ENCODE measurements at regions not wholly inside any gene's neighbourhood (a gene's known extent, or its start where the extent isn't known, plus 50 kb on each side); places are given as distances from the start of the nearest gene placed in this dataset.

GRCh38 chr10:28375399-28376354 lies 72.8 kb upstream of the MPP7 start:
- Histone ChIP-seq H3K27ac (ENCODE audit: low read depth, low read length) (no peak overlapping the region), H3K4me1 (ENCODE audit: insufficient read depth, low read length) (no peaks in the 10 kb centered on the region), H3K9ac (ENCODE audit: low read length) (no peak overlapping the region), H3K36me3 (ENCODE audit: insufficient read depth, low read length) (no peaks in the 10 kb centered on the region), H3K4me3 (ENCODE audit: low read depth in 1 of 2, low read length in 2 of 2) (no peak overlapping the region), H3K27me3 (ENCODE audit: control insufficient read depth in 1 of 2, insufficient read depth in 2 of 2, low read length in 2 of 2) (no peaks in the 10 kb centered on the region), H3K9me3 (ENCODE audit: low read length) (no peaks in the 10 kb centered on the region)

- H3K27ac ChIP-seq (ENCODE audit: low read depth, low read length) = no peak overlapping the region
- H3K27me3 ChIP-seq (ENCODE audit: control insufficient read depth in 1 of 2, insufficient read depth in 2 of 2, low read length in 2 of 2) = no peaks in the 10 kb centered on the region
- H3K9me3 ChIP-seq (ENCODE audit: low read length) = no peaks in the 10 kb centered on the region
- H3K36me3 ChIP-seq (ENCODE audit: insufficient read depth, low read length) = no peaks in the 10 kb centered on the region
- H3K4me3 ChIP-seq (ENCODE audit: low read depth in 1 of 2, low read length in 2 of 2) = no peak overlapping the region
- H3K9ac ChIP-seq (ENCODE audit: low read length) = no peak overlapping the region
- peaks cover 4% of the 10 kb centered on the region for H3K4me1 ChIP-seq (ENCODE audit: insufficient read depth, low read length)
Observed at GRCh38 chr10:28378986-28379585, 76.2 kb upstream of the MPP7 start.

- H3K36me3 ChIP-seq (ENCODE audit: insufficient read depth, low read length) = no peaks in the 10 kb centered on the region
- no peaks in the 10 kb centered on the region for H3K27me3 ChIP-seq (ENCODE audit: control insufficient read depth in 1 of 2, insufficient read depth in 2 of 2, low read length in 2 of 2)
- no peak overlapping the region for H3K27ac ChIP-seq (ENCODE audit: low read depth, low read length)
- no peaks in the 10 kb centered on the region for H3K9me3 ChIP-seq (ENCODE audit: low read length)
- H3K9ac ChIP-seq (ENCODE audit: low read length) = no peak overlapping the region
- no peak overlapping the region for H3K4me3 ChIP-seq (ENCODE audit: low read depth in 1 of 2, low read length in 2 of 2)
- peaks cover 4% of the 10 kb centered on the region for H3K4me1 ChIP-seq (ENCODE audit: insufficient read depth, low read length)
Observed at GRCh38 chr10:28381466-28381865, 78.6 kb upstream of the MPP7 start.

GRCh38 chr10:28381903-28382347 lies 79.1 kb upstream of the MPP7 start:
- peaks cover 4% of the 10 kb centered on the region for H3K4me1 ChIP-seq (ENCODE audit: insufficient read depth, low read length)
- H3K36me3 ChIP-seq (ENCODE audit: insufficient read depth, low read length) = no peaks in the 10 kb centered on the region
- no peak overlapping the region for H3K4me3 ChIP-seq (ENCODE audit: low read depth in 1 of 2, low read length in 2 of 2)
- H3K27me3 ChIP-seq (ENCODE audit: control insufficient read depth in 1 of 2, insufficient read depth in 2 of 2, low read length in 2 of 2) = no peaks in the 10 kb centered on the region
- H3K9ac ChIP-seq (ENCODE audit: low read length) = no peak overlapping the region
- H3K9me3 ChIP-seq (ENCODE audit: low read length) = no peaks in the 10 kb centered on the region
- no peak overlapping the region for H3K27ac ChIP-seq (ENCODE audit: low read depth, low read length)

DNA sequence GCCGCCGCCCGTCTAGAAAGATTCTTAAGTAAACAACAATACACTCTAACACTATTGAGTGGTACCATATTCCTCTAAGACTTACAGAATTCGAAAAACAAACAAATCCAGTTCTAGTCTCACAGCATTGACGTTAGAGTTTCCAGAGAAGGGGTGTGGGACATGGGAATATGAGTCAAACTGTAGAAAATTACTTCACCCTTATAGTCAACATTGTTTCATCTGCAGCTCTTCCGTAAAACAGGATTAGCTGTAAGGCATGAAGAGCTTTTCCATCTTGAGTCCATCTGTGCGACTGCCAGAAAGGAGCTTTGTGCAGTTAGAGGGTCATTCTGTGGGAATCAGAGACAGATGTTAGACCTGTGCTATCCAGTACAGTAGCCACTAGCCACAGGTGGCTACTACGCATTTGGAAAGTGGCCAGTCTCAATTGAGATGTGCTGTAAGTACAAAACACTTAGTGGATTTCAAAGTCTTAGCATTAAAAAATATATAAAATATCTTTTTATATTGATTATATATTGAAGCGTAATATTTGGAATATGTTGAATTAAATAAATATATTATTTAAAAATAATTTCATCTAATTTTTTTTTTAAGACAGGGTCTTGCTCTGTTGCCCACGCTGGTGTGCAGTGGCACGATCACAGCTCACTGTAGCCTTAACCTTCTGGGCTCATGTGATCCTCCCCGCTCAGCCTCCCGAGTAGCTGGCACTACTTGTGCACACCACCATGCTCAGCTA lies 79.8 kb upstream of the MPP7 start:
- Histone ChIP-seq H3K9ac (ENCODE audit: low read length) (no peak overlapping the region), H3K27me3 (ENCODE audit: control insufficient read depth in 1 of 2, insufficient read depth in 2 of 2, low read length in 2 of 2) (no peaks in the 10 kb centered on the region), H3K9me3 (ENCODE audit: low read length) (no peaks in the 10 kb centered on the region), H3K27ac (ENCODE audit: low read depth, low read length) (no peak overlapping the region), H3K36me3 (ENCODE audit: insufficient read depth, low read length) (no peaks in the 10 kb centered on the region), H3K4me3 (ENCODE audit: low read depth in 1 of 2, low read length in 2 of 2) (no peak overlapping the region), H3K4me1 (ENCODE audit: insufficient read depth, low read length) (peaks cover 4% of the 10 kb centered on the region)

DNA sequence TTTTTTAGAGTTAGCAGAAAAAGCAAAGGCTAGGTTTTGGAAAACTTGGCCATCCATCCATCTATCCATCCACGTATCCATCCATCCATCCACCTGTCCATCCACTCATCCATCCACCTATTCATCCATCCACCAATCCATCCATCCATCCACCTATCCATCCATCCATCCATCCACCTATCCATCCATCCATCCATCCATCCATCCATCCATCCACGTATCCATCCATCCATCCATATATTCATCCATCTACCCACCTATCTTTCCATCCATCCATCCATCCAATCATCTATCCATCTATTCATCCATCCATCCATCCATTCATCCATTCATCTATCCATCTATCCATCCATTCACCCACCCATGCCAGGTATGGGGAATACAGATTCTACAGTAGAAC lies 81.7 kb upstream of the MPP7 start:
- H3K4me1 ChIP-seq (ENCODE audit: insufficient read depth, low read length) = peaks cover 4% of the 10 kb centered on the region

DNA sequence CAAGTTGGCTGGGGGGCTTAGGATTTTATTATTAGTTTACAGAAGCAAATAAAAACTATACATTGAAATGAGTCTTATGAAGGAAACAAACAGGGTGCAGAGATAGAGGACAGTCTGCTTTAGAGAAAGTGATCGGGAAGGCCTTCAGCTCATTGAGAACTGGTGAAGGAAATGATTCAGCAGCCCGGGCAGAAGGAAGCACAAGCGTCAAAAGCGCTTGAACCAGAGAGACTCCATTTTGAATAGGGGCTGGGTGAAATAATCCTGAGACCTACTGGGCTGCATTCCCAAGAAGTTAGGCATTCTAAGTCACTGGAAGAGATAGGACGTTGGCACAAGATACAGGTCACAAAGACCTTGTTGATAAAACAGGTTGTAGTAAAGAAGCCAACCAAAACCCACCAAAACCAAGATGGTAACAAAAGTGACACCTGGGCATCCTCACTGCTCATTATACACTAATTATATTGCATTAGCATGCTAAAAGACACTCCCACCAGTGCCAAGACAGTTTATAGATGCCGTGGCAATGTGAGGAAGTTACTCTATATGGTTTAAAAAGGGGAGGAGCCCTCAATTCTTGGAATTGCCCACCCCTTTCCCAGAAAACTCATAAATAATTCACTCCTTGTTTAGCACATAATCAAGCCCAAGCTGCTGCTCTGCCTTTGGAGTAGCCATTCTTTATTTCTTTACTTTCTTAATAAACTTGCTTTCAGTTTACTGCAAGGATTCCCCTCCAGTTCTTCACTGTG lies 83.1 kb upstream of the MPP7 start:
- Histone ChIP-seq H3K9ac (ENCODE audit: low read length) (no peak overlapping the region), H3K4me3 (ENCODE audit: low read depth in 1 of 2, low read length in 2 of 2) (no peak overlapping the region), H3K4me1 (ENCODE audit: insufficient read depth, low read length) (peaks cover 4% of the 10 kb centered on the region), H3K9me3 (ENCODE audit: low read length) (no peaks in the 10 kb centered on the region), H3K27me3 (ENCODE audit: control insufficient read depth in 1 of 2, insufficient read depth in 2 of 2, low read length in 2 of 2) (no peaks in the 10 kb centered on the region), H3K36me3 (ENCODE audit: insufficient read depth, low read length) (no peaks in the 10 kb centered on the region), H3K27ac (ENCODE audit: low read depth, low read length) (no peak overlapping the region)

More for the DNA sequence above, 81.7 kb upstream of the MPP7 start:
- H3K9me3 ChIP-seq (ENCODE audit: low read length) = no peaks in the 10 kb centered on the region
- no peak overlapping the region for H3K4me3 ChIP-seq (ENCODE audit: low read depth in 1 of 2, low read length in 2 of 2)
- H3K27ac ChIP-seq (ENCODE audit: low read depth, low read length) = no peak overlapping the region
- H3K36me3 ChIP-seq (ENCODE audit: insufficient read depth, low read length) = no peaks in the 10 kb centered on the region
- no peak overlapping the region for H3K9ac ChIP-seq (ENCODE audit: low read length)
- H3K27me3 ChIP-seq (ENCODE audit: control insufficient read depth in 1 of 2, insufficient read depth in 2 of 2, low read length in 2 of 2) = no peaks in the 10 kb centered on the region

DNA sequence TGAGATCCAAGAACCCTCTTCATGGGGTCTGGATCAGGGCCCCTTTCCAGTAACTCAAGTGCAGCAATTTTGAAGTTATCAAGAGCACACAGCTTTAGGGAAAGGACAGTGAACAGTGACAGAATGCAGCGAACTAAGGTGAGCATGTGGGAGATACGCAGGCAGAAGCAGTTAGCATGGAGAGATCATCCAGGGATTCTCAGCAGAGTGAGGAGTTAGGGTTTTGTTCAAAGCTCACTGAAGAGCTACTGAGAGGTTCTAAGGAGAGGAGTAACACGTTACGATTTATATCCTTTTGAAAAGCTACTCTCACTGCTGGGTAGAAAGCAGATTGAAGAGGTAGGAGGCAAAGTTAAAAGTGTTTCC lies 83.6 kb upstream of the MPP7 start:
- H3K4me1 ChIP-seq (ENCODE audit: insufficient read depth, low read length) = peaks cover 3% of the 10 kb centered on the region
- H3K4me3 ChIP-seq (ENCODE audit: low read depth in 1 of 2, low read length in 2 of 2) = no peak overlapping the region
- no peak overlapping the region for H3K27ac ChIP-seq (ENCODE audit: low read depth, low read length)
- no peaks in the 10 kb centered on the region for H3K36me3 ChIP-seq (ENCODE audit: insufficient read depth, low read length)
- no peaks in the 10 kb centered on the region for H3K27me3 ChIP-seq (ENCODE audit: control insufficient read depth in 1 of 2, insufficient read depth in 2 of 2, low read length in 2 of 2)
- H3K9ac ChIP-seq (ENCODE audit: low read length) = no peak overlapping the region
- H3K9me3 ChIP-seq (ENCODE audit: low read length) = no peaks in the 10 kb centered on the region

DNA sequence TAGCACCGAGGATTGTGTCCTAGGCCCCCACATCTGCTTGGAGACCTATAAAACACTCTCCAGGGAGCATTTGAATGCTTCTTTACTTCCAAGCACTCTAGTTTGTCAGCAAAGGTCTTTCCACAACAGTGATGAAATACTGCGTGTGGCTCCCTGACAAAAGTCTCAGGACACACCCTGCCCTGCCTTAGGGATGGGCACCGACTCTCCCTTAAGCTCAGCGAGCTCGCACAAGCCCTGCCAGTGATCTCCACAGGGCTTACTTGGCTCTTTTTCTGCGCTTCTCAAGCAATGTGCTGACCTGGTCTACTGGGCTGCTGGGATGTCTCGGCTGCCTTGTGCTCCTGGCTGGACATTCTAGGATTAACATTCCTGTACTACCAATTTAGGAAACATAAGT lies 84.3 kb upstream of the MPP7 start:
- Histone ChIP-seq H3K9ac (ENCODE audit: low read length) (no peak overlapping the region), H3K27me3 (ENCODE audit: control insufficient read depth in 1 of 2, insufficient read depth in 2 of 2, low read length in 2 of 2) (no peaks in the 10 kb centered on the region), H3K27ac (ENCODE audit: low read depth, low read length) (no peak overlapping the region), H3K4me3 (ENCODE audit: low read depth in 1 of 2, low read length in 2 of 2) (no peak overlapping the region), H3K4me1 (ENCODE audit: insufficient read depth, low read length) (no peaks in the 10 kb centered on the region), H3K9me3 (ENCODE audit: low read length) (no peaks in the 10 kb centered on the region), H3K36me3 (ENCODE audit: insufficient read depth, low read length) (no peaks in the 10 kb centered on the region)

DNA sequence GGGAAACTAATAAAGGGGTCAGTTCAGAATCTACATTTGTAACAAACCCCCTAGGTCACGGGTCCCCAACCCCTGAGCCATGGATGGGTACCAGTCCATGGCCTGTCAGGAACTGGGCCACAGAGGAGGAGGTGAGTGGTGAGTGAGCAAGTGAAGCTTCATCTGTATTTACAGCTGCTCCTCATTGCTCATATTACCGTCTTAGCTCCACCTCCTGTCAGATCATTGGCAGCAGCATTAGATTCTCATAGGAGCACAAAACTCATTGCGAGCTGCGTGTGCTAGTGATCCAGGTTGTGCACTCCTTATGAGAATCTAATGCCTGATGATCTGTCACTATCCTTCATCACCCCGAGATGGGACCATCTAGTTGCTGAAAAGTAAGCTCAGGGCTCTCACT lies 88.4 kb upstream of the MPP7 start:
- H3K36me3 ChIP-seq (ENCODE audit: insufficient read depth, low read length) = no peaks in the 10 kb centered on the region
- H3K27ac ChIP-seq (ENCODE audit: low read depth, low read length) = no peak overlapping the region
- no peaks in the 10 kb centered on the region for H3K4me1 ChIP-seq (ENCODE audit: insufficient read depth, low read length)
- no peak overlapping the region for H3K9ac ChIP-seq (ENCODE audit: low read length)
- no peak overlapping the region for H3K4me3 ChIP-seq (ENCODE audit: low read depth in 1 of 2, low read length in 2 of 2)
- H3K27me3 ChIP-seq (ENCODE audit: control insufficient read depth in 1 of 2, insufficient read depth in 2 of 2, low read length in 2 of 2) = no peaks in the 10 kb centered on the region
- no peaks in the 10 kb centered on the region for H3K9me3 ChIP-seq (ENCODE audit: low read length)
